ENCODE measurements at regions not wholly inside any gene's neighbourhood (a gene's known extent, or its start where the extent isn't known, plus 50 kb on each side); places are given as distances from the start of the nearest gene placed in this dataset.

DNA sequence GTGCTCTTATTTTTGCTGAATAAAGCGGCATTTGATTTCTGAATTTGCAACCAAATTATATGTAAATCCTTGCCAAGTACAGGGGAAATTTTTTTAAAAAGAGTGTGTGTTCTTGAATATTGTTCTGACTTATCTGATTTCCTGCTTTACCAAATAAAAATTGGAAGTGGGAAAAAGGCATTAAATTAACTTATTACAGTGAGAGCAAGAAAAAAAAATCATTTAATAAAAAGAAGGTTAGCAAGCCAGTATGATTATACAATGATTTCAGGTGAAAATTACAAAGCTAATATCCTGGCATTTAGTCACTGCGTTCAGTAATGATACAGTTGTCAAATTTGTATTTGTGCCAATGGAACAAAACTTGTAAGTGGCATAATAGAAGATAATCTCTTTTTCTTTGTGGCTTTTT lies 82.1 kb upstream of the PPARA start:
- Histone ChIP-seq H3K36me3 (ENCODE audit: control insufficient read depth in 2 of 3, insufficient read depth in 3 of 3, low read length in 3 of 3) (peaks cover 0 to 3% (median 0%) of the 10 kb centered on the region in 3 donors), H3K9ac (ENCODE audit: low read length in 3 of 3) (peak overlapping the region in 2 of 3 donors; percentile 34 to 87), H3K4me3 (ENCODE audit: low read length in 3 of 3) (peak overlapping the region in 1 of 3 donors; percentile 81), H3K27me3 (ENCODE audit: control insufficient read depth, insufficient read depth, low read length) (no peaks in the 10 kb centered on the region), H3K27ac (ENCODE audit: low read depth in 2 of 2, low read length in 2 of 2) (peak overlapping the region; percentile 97 to 99), H3K4me1 (ENCODE audit: control insufficient read depth in 2 of 3, insufficient read depth in 2 of 3, low read depth in 1 of 3, low read length in 3 of 3) (peaks cover 0 to 23% (median 12%) of the 10 kb centered on the region in 3 donors), H3K9me3 (ENCODE audit: control insufficient read depth in 2 of 3, insufficient read depth in 1 of 3, low read length in 3 of 3) (no peaks in the 10 kb centered on the region)
- intact Hi-C loops (cut with DNase I) = no loop called here
- no peak for DNase-seq
- TF ChIP-seq, protein P1, sequence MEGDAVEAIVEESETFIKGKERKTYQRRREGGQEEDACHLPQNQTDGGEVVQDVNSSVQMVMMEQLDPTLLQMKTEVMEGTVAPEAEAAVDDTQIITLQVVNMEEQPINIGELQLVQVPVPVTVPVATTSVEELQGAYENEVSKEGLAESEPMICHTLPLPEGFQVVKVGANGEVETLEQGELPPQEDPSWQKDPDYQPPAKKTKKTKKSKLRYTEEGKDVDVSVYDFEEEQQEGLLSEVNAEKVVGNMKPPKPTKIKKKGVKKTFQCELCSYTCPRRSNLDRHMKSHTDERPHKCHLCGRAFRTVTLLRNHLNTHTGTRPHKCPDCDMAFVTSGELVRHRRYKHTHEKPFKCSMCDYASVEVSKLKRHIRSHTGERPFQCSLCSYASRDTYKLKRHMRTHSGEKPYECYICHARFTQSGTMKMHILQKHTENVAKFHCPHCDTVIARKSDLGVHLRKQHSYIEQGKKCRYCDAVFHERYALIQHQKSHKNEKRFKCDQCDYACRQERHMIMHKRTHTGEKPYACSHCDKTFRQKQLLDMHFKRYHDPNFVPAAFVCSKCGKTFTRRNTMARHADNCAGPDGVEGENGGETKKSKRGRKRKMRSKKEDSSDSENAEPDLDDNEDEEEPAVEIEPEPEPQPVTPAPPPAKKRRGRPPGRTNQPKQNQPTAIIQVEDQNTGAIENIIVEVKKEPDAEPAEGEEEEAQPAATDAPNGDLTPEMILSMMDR (IDR thresholded peaks at IDR 0.05; ENCODE audit: borderline replicate concordance, extremely low read depth, insufficient read depth) = no peak
- FAIRE-seq = no peak

DNA sequence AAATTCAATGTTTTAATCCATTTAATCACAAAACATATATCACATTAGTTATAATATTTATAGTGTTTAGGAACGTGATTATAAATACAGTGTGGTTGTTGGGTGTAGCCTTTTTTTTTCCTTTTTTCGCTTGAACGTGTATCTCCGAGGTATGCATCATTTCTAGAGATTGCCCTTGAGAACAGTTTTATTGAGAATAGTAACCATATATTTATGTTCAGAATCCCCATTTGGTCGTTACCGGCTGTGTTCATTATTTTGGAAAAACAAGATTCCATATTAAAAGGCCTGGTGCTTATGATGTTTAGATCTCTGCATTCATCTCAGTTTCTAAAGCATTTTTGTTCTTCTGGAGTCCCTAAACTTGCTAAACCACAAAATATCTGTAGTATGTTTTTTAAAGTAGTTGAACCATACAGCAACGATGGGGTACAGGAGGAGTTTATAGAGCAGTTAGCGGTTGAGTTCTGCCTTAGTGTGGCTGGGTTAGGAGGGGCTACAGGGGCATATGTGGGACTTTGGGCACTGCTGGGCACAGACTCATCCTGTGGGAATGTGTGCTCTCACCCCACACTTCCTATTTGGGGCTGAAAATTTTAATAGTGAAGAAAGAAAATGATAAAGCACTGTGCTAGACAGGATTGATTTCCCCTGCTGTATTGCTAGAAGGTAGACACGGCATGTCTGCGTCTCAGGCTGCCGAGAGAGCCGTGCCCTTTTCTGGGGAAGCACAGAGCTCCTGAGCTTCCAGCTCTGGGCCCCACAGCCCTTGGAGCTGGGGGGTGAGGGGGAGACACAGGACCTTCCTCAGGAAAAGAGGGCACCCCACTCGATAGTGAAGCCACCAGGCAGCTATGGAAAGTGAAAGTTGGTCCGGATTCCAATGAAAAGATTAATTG lies 81.5 kb upstream of the PPARA start:
- Histone ChIP-seq H3K36me3 (ENCODE audit: control insufficient read depth in 2 of 3, insufficient read depth in 3 of 3, low read length in 3 of 3) (peaks cover 0 to 5% (median 0%) of the 10 kb centered on the region in 3 donors), H3K4me1 (ENCODE audit: control insufficient read depth in 2 of 3, insufficient read depth in 2 of 3, low read depth in 1 of 3, low read length in 3 of 3) (peaks cover 0 to 23% (median 10%) of the 10 kb centered on the region in 3 donors), H3K9ac (ENCODE audit: low read length in 3 of 3) (peak overlapping the region in 2 of 3 donors; percentile 87 to 91), H3K9me3 (ENCODE audit: control insufficient read depth in 2 of 3, insufficient read depth in 1 of 3, low read length in 3 of 3) (no peaks in the 10 kb centered on the region), H3K4me3 (ENCODE audit: low read length in 3 of 3) (peak overlapping the region in 2 of 3 donors; percentile 35 to 81), H3K27me3 (ENCODE audit: control insufficient read depth, insufficient read depth, low read length) (no peaks in the 10 kb centered on the region), H3K27ac (ENCODE audit: low read depth in 2 of 2, low read length in 2 of 2) (peak overlapping the region; percentile 97 to 99)
- TF ChIP-seq, protein P1 (IDR thresholded peaks at IDR 0.05; ENCODE audit: borderline replicate concordance, extremely low read depth, insufficient read depth) = no peak
- no peak for FAIRE-seq
- peak in 1 of 5 donors; percentile 65 for DNase-seq
- intact Hi-C loops (cut with DNase I) = no loop called here

DNA sequence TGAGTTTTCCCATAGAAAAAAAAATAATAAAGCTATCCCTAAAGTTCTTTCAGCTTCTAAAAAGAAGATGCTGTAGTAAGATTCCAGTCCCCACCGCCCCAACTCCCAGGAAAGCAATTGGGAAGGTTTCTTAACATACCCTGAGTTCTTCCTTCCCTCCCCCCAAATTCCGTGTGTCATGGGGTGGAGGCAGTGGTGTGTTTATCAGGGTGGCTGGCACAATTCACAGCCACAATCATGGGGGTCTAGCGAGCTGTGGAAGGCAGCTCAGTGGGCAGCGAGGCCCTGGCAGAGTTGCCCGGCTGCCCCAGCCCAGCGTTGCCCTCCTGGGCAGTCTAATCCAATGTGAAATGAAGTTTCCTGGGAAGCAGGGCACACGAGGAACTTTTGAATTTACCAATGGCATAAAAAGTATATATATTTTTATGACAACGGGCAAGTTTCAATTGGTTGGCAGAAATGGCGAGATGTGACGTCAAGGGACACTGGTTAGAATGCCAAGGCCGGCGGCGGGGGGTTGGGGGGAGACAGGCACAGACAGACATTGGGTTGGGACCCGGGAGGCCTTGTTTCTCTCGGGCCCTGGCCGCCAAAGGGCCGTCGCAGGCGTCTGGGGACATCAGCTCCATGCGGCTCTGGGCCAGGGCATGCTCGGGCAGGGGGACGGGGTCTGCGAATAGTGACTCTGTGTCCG lies 80.7 kb upstream of the PPARA start:
- H3K4me3 ChIP-seq (ENCODE audit: low read length in 3 of 3) = peak overlapping the region; percentile 4 to 81 (median 35)
- FAIRE-seq (no peak), DNase-seq (peak in 1 of 5 donors; percentile 78)
- H3K9ac ChIP-seq (ENCODE audit: low read length in 3 of 3) = peak overlapping the region; percentile 7 to 91 (median 87)
- peak overlapping the region; percentile 97 to 99 for H3K27ac ChIP-seq (ENCODE audit: low read depth in 2 of 2, low read length in 2 of 2)
- intact Hi-C loops (cut with DNase I) = no loop called here
- peaks cover 0 to 21% (median 11%) of the 10 kb centered on the region in 3 donors for H3K4me1 ChIP-seq (ENCODE audit: control insufficient read depth in 2 of 3, insufficient read depth in 2 of 3, low read depth in 1 of 3, low read length in 3 of 3)
- TF ChIP-seq, protein P1 (IDR thresholded peaks at IDR 0.05; ENCODE audit: borderline replicate concordance, extremely low read depth, insufficient read depth) = no peak
- peaks cover 0 to 6% (median 2%) of the 10 kb centered on the region in 3 donors for H3K36me3 ChIP-seq (ENCODE audit: control insufficient read depth in 2 of 3, insufficient read depth in 3 of 3, low read length in 3 of 3)
- H3K9me3 ChIP-seq (ENCODE audit: control insufficient read depth in 2 of 3, insufficient read depth in 1 of 3, low read length in 3 of 3) = no peaks in the 10 kb centered on the region
- no peaks in the 10 kb centered on the region for H3K27me3 ChIP-seq (ENCODE audit: control insufficient read depth, insufficient read depth, low read length)
